K562 (cell line): ENCODE measurements at regions not wholly inside any gene's neighbourhood (a gene's known extent, or its start where the extent isn't known, plus 50 kb on each side); places are given as distances from the start of the nearest gene placed in this dataset.

Experiments used
- ATAC-seq: fragments of 200-7000 bp; cut with Tn5 transposase; 3 replicates; pipeline ENCODE4 v1.9.1; 2020; ENCODE audit warnings: moderate library complexity
- BruUV-seq: library from RNA; stranded (reverse); fragments of 400-500 nt; replicated peaks from 2 replicates; lab custom pipeline; 2021; lab: Mats Ljungman, UMichigan
- CTCF ChIA-PET: fragments of 300-600 bp; formaldehyde crosslinking; extraction: SDS; loops from one replicate; lab custom pipeline; 2021; ENCODE audit warnings: low intra/inter-chr PET ratio; lab: Yijun Ruan, JAX
- POLR2A ChIA-PET: fragments of 300-600, 350-650 bp; sonication (Branson Sonifier 250); formaldehyde crosslinking; extraction: SDS; loops from one replicate; lab custom pipeline; 2021; ENCODE audit warnings: antibody characterized with exemption, inconsistent platforms; lab: Yijun Ruan, JAX
- DNase-seq, 4 experiments: peaks; one replicate each; pipeline versions ENCODE4 v3.0.0 to v3.0.0-alpha.2; 2011 to 2018; ENCODE audit warnings: low spot score in 3 of 4, mixed read lengths in 3 of 4; ENCODE audit errors: extremely low read depth in 1 of 4
- FAIRE-seq: peaks from 2 replicates; lab custom pipeline; 2011; peaks lifted over from hg19 to GRCh38; lab: Jason Lieb, UNC
- H2AFZ ChIP-seq: 2 replicates; pipeline ENCODE4 v1.6.0; 2011; ENCODE audit warnings: low read depth, low read length, control low read depth, inconsistent platforms
- H3K27ac ChIP-seq: fragments of 200-600 bp; 3 replicates; pipeline ENCODE4 v1.8.0; 2011; ENCODE audit warnings: low read depth, mild to moderate bottlenecking, control low read depth, inconsistent platforms, low read length, moderate library complexity, mixed read lengths; ENCODE audit errors: extremely low read depth
- H3K27me3 ChIP-seq, 2 experiments: fragments of 300-600 bp in 1 of 2; 2 replicates in 1 of 2; 3 replicates in 1 of 2; pipeline versions ENCODE4 v1.6.0 to v1.8.0; 2011; ENCODE audit warnings: inconsistent platforms in 2 of 2, low read length in 2 of 2, mild to moderate bottlenecking in 1 of 2, mixed read lengths in 1 of 2, moderate library complexity in 1 of 2; ENCODE audit not compliant: control insufficient read depth in 2 of 2, insufficient read depth in 2 of 2
- H3K36me3 ChIP-seq: fragments of 300-600 bp; 3 replicates; pipeline ENCODE4 v1.8.0; 2011; ENCODE audit warnings: mild to moderate bottlenecking, low read length, inconsistent platforms; ENCODE audit not compliant: control insufficient read depth, insufficient read depth
- H3K4me1 ChIP-seq, 2 experiments: fragments of 200-600 bp in 1 of 2; replicated peaks in 1 of 2; 2 replicates in 1 of 2; 3 replicates in 1 of 2; pipeline versions ENCODE4 v1.5.1 to v1.8.0; 2011; ENCODE audit warnings: inconsistent platforms in 2 of 2, low read length in 2 of 2, mild to moderate bottlenecking in 1 of 2, mixed read lengths in 1 of 2, moderate library complexity in 1 of 2; ENCODE audit not compliant: control insufficient read depth in 2 of 2, insufficient read depth in 2 of 2
- H3K4me2 ChIP-seq: 2 replicates; pipeline ENCODE4 v1.6.1; 2011; ENCODE audit warnings: low read length, control low read depth, inconsistent platforms, mixed read lengths; ENCODE audit not compliant: insufficient read depth
- H3K4me3 ChIP-seq: fragments of 200-600 bp; sonication (generic), shearing (Covaris generic); 2 replicates; pipeline ENCODE4 v1.5.1; 2016; ENCODE audit warnings: control low read depth, inconsistent platforms
- H3K79me2 ChIP-seq: fragments of 200-600 bp; 3 replicates; pipeline ENCODE4 v1.8.0; 2011; ENCODE audit warnings: low read length, inconsistent platforms; ENCODE audit not compliant: control insufficient read depth, insufficient read depth
- H3K9ac ChIP-seq, 2 experiments: 2 replicates each; pipeline versions ENCODE4 v1.6.0 to v1.6.1; 2011; ENCODE audit warnings: low read depth in 2 of 2, low read length in 2 of 2, control low read depth in 1 of 2, inconsistent platforms in 1 of 2, mild to moderate bottlenecking in 1 of 2, mixed read lengths in 1 of 2; ENCODE audit not compliant: insufficient read depth in 1 of 2
- H3K9me1 ChIP-seq: one replicate; pipeline ENCODE4 v1.6.0; 2011; ENCODE audit warnings: inconsistent platforms, mild to moderate bottlenecking, low read length, moderate library complexity; ENCODE audit not compliant: control insufficient read depth, insufficient read depth
- H3K9me3 ChIP-seq: replicated peaks from 2 replicates; pipeline ENCODE4 v1.5.1; 2011; ENCODE audit warnings: low read depth, low read length, inconsistent platforms; ENCODE audit not compliant: control insufficient read depth, insufficient read depth
- H4K20me1 ChIP-seq: replicated peaks from 2 replicates; pipeline ENCODE4 v1.6.1; 2011; ENCODE audit warnings: low read length, inconsistent platforms, mixed read lengths; ENCODE audit not compliant: control insufficient read depth, insufficient read depth
- BRD4 ChIP-seq: fragments of 200-600 bp; sonication (generic); IDR thresholded peaks from 2 replicates; pipeline ENCODE4 v1.6.1; 2017; ENCODE audit warnings: inconsistent platforms
- CHD4 ChIP-seq: fragments of 200-600 bp; sonication (generic); IDR thresholded peaks from 3 replicates; pipeline ENCODE4 v1.6.1; 2012; ENCODE audit warnings: low read depth, mild to moderate bottlenecking, mixed read lengths, low read length, inconsistent platforms; ENCODE audit not compliant: insufficient read depth, insufficient replicate concordance, poor library complexity, severe bottlenecking
- HLTF ChIP-seq: fragments of 450-650 bp; IDR thresholded peaks from 2 replicates; pipeline ENCODE4 v1.6.1; 2016
- HMG20A ChIP-seq: fragments of 450-650 bp; formaldehyde crosslinking; conservative IDR thresholded peaks from 2 replicates; pipeline ENCODE4 v1.4.0; 2020; ENCODE audit warnings: mild to moderate bottlenecking, mixed read lengths
- ILF3 ChIP-seq: fragments of 450-650 bp; IDR thresholded peaks from 2 replicates; pipeline ENCODE4 v1.6.1; 2018; ENCODE audit warnings: antibody characterized with exemption, mild to moderate bottlenecking, moderate library complexity, borderline replicate concordance
- NFIX ChIP-seq: fragments of 250-450 bp; sonication (Bioruptor Pico); IDR thresholded peaks from 2 replicates; pipeline ENCODE4 v1.4.0; 2020; ENCODE audit warnings: low read depth, mild to moderate bottlenecking, moderate library complexity
- PCBP2 ChIP-seq: fragments of 200-400 bp; formaldehyde crosslinking; IDR thresholded peaks from 2 replicates; pipeline ENCODE4 v1.6.1; 2018; ENCODE audit warnings: low read length, low read depth, mild to moderate bottlenecking, moderate library complexity; ENCODE audit not compliant: poor library complexity, severe bottlenecking
- PPARD ChIP-seq: fragments of 250-450 bp; sonication (Bioruptor Pico); IDR thresholded peaks from 2 replicates; pipeline ENCODE4 v1.8.0; 2022; ENCODE audit warnings: inconsistent platforms, mild to moderate bottlenecking, moderate library complexity
- RUNX1 ChIP-seq: sonication (generic); IDR thresholded peaks from 2 replicates; pipeline ENCODE4 v1.6.1; 2016; ENCODE audit warnings: antibody characterized with exemption, low read depth
- STAT5B ChIP-seq: fragments of 250-450 bp; sonication (Bioruptor Pico); IDR thresholded peaks from 2 replicates; pipeline ENCODE4 v1.8.0; 2021; ENCODE audit warnings: mild to moderate bottlenecking, inconsistent platforms
- XRCC5 ChIP-seq: fragments of 200-400 bp; formaldehyde crosslinking; IDR thresholded peaks from 2 replicates; pipeline ENCODE4 v1.6.1; 2017; ENCODE audit warnings: low read depth, mild to moderate bottlenecking, low read length
- ZC3H11A ChIP-seq: IDR thresholded peaks from 2 replicates; pipeline ENCODE4 v1.6.1; 2012; ENCODE audit warnings: low read depth, low read length, improper control_type of control experiment
- ZFP30 ChIP-seq: fragments of 250-450 bp; sonication (Bioruptor Pico); IDR thresholded peaks from 2 replicates; pipeline ENCODE4 v1.8.0; 2022; ENCODE audit warnings: moderate library complexity, mild to moderate bottlenecking, inconsistent platforms, borderline replicate concordance
- ZNF316 ChIP-seq: fragments of 450-650 bp; IDR thresholded peaks from 2 replicates; pipeline ENCODE4 v1.6.1; 2016
- ZNF551 ChIP-seq: fragments of 250-450 bp; sonication (Bioruptor Pico); IDR thresholded peaks from 2 replicates; pipeline ENCODE4 v1.5.0; 2021; ENCODE audit warnings: mild to moderate bottlenecking, moderate library complexity
- ZNF561 ChIP-seq: fragments of 450-650 bp; formaldehyde crosslinking; conservative IDR thresholded peaks from 2 replicates; pipeline ENCODE4 v1.4.0; 2020; ENCODE audit warnings: mild to moderate bottlenecking, moderate library complexity
- ZNF780A ChIP-seq: fragments of 250-450 bp; sonication (Bioruptor Pico); IDR thresholded peaks from 2 replicates; pipeline ENCODE4 v1.5.0; 2021; ENCODE audit warnings: mild to moderate bottlenecking
- WGBS: fragments of 100-300 bp; shearing (Covaris generic); methylation state at CpG from one replicate; pipeline ENCODE4 v1.1.6; 2016; ENCODE audit warnings: low coverage, mixed read lengths; ENCODE audit not compliant: insufficient coverage; ENCODE audit errors: missing lambda C conversion rate; 5-methylcytosine and 5-hydroxymethylcytosine counted together
- in situ Hi-C: fragments of 300-500 bp; cut with MboI; formaldehyde crosslinking; loops from 4 replicates; pipeline ENCODE4 v1.15.0; 2018; ENCODE audit warnings: inconsistent platforms, mixed read lengths
- intact Hi-C: fragments of 100-400 bp; cut with micrococcal nuclease; formaldehyde crosslinking; loops from 2 replicates; pipeline ENCODE4 v1.14.2; 2022
- TF ChIP-seq, protein P1 (sequence below): fragments of 250-450 bp; sonication (Bioruptor Pico); IDR thresholded peaks from 2 replicates; pipeline ENCODE4 v1.5.0; 2021
- TF ChIP-seq, protein P2 (sequence below): fragments of 450-650 bp; formaldehyde crosslinking; IDR thresholded peaks from 2 replicates; pipeline ENCODE4 v1.4.0; 2022; ENCODE audit warnings: mild to moderate bottlenecking, moderate library complexity
- TF ChIP-seq, protein P3 (sequence below): sonication (generic); formaldehyde crosslinking; IDR thresholded peaks from 2 replicates; pipeline ENCODE4 v1.8.0; 2022; ENCODE audit warnings: missing genetic modification reagents, mild to moderate bottlenecking, borderline replicate concordance
- TF ChIP-seq, protein P4 (sequence below): fragments of 250-450 bp; sonication (Bioruptor Pico); IDR thresholded peaks from 2 replicates; pipeline ENCODE4 v1.5.0; 2021

DNA sequence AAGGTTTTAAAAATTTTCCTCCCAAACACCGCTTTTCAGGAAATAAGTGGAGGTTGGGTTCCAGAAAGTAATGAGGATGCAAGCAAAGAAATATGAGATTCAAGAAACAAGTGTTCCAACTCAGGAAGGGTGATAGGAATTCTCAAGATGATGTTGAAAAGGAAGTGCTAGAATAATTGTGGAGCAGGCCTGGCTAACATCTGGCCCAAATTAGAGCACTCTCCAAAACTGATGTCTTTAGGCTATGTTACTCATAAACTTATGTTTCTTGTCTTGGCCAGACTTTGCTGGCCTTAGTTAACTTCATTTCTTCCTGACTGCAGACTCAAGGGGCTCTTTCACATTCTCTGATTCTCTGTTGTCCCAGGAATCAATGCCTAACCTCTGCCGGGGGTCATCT lies 116.3 kb downstream of the TMTC3 start (continued):
- TF ChIP-seq ZFP30 (CRISPR knock-in tag) (no peak), XRCC5 (no peak), ZNF316 (no peak), ZNF561 (CRISPR knock-in tag) (no peak), ZNF551 (CRISPR knock-in tag) (no peak), PPARD (CRISPR knock-in tag) (no peak), ILF3 (no peak), ZC3H11A (no peak), BRD4 (no peak)
- TF ChIP-seq, protein P1, sequence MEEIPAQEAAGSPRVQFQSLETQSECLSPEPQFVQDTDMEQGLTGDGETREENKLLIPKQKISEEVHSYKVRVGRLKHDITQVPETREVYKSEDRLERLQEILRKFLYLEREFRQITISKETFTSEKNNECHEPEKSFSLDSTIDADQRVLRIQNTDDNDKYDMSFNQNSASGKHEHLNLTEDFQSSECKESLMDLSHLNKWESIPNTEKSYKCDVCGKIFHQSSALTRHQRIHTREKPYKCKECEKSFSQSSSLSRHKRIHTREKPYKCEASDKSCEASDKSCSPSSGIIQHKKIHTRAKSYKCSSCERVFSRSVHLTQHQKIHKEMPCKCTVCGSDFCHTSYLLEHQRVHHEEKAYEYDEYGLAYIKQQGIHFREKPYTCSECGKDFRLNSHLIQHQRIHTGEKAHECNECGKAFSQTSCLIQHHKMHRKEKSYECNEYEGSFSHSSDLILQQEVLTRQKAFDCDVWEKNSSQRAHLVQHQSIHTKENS (CRISPR knock-in tag) = no peak
- TF ChIP-seq, protein P2, sequence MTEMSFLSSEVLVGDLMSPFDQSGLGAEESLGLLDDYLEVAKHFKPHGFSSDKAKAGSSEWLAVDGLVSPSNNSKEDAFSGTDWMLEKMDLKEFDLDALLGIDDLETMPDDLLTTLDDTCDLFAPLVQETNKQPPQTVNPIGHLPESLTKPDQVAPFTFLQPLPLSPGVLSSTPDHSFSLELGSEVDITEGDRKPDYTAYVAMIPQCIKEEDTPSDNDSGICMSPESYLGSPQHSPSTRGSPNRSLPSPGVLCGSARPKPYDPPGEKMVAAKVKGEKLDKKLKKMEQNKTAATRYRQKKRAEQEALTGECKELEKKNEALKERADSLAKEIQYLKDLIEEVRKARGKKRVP = no peak

DNA sequence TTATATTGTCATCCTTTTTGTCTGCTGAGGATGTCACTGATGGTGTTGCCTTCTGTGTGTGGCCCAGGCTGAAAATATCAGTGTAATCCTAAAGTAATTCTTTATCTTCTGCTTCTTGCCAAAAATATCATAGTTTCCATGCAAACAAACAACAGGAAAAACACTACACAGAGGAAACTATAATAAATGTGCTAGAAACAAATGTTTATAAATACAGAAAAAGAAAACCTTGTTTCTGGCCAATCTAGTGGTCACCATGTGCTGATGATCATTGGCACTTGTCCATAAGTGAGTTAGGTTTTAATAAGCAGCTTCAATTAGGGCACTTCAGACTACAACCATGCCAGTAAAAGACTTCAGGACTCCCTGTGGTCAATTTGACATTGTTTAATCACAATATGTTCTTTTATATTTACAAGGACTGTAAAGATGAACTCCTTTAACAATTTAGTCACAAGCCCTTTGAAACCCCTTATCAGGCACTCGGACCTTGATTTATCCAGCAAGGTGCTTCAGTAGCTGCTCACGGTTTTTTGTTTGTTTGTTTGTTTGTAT lies 124.8 kb downstream of the TMTC3 start:
- Histone ChIP-seq H3K9me1 (no peaks in the 10 kb centered on the region), H3K4me1 (no peaks in the 10 kb centered on the region), H3K27me3 (no peaks in the 10 kb centered on the region), H3K27ac (no peak overlapping the region), H3K4me3 (no peak overlapping the region), H3K79me2 (no peaks in the 10 kb centered on the region), H3K9me3 (no peaks in the 10 kb centered on the region), H3K36me3 (no peaks in the 10 kb centered on the region), H2AFZ (no peak overlapping the region), H3K4me2 (no peak overlapping the region), H3K9ac (no peak overlapping the region), H4K20me1 (no peaks in the 10 kb centered on the region)
- ChIA-PET POLR2A (no interaction called here), CTCF (no interaction called here)
- DNase-seq (no peak), ATAC-seq (no peak), FAIRE-seq (no peak)
- BruUV-seq = no TSS peak
- in situ Hi-C loops = no loop called here
- intact Hi-C loops = no loop called here
- WGBS = 9% methylated on average over 2 of the region's 2 CpGs
- TF ChIP-seq HMG20A (no peak), ZNF551 (CRISPR knock-in tag) (no peak), ZNF780A (CRISPR knock-in tag) (no peak), CHD4 (no peak), PCBP2 (no peak), STAT5B (no peak), NFIX (no peak), HLTF (no peak), RUNX1 (no peak)
- TF ChIP-seq, protein P3, sequence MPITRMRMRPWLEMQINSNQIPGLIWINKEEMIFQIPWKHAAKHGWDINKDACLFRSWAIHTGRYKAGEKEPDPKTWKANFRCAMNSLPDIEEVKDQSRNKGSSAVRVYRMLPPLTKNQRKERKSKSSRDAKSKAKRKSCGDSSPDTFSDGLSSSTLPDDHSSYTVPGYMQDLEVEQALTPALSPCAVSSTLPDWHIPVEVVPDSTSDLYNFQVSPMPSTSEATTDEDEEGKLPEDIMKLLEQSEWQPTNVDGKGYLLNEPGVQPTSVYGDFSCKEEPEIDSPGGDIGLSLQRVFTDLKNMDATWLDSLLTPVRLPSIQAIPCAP (CRISPR knock-in tag) = no peak
- TF ChIP-seq, protein P4, sequence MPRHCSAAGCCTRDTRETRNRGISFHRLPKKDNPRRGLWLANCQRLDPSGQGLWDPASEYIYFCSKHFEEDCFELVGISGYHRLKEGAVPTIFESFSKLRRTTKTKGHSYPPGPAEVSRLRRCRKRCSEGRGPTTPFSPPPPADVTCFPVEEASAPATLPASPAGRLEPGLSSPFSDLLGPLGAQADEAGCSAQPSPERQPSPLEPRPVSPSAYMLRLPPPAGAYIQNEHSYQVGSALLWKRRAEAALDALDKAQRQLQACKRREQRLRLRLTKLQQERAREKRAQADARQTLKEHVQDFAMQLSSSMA (CRISPR knock-in tag) = no peak
